ENCODE measurements at regions not wholly inside any gene's neighbourhood (a gene's known extent, or its start where the extent isn't known, plus 50 kb on each side); places are given as distances from the start of the nearest gene placed in this dataset.

GRCh38 chr9:8052991-8053390, 253.4 kb upstream of the DMAC1 start:
- no peak for DNase-seq

GRCh38 chr9:8037745-8038144, 238.2 kb upstream of the DMAC1 start:
- no peaks in the 10 kb centered on the region for H3K9me3 ChIP-seq (ENCODE audit: control insufficient read depth, low read depth, low read length)
- 83% methylated on average over 1 of the region's 2 CpGs for whole genome bisulfite sequencing (ENCODE audit: insufficient coverage, low lambda C conversion rate)
- H3K36me3 ChIP-seq (ENCODE audit: control insufficient read depth, insufficient read depth, low read length) = no peaks in the 10 kb centered on the region
- no peak overlapping the region for H3K4me3 ChIP-seq (ENCODE audit: low read length)
- no peaks in the 10 kb centered on the region for H3K4me1 ChIP-seq (ENCODE audit: control insufficient read depth, insufficient read depth, low read length)
- H3K27me3 ChIP-seq (ENCODE audit: control insufficient read depth, insufficient read depth, low read length) = no peaks in the 10 kb centered on the region
- no peak for DNase-seq
- no peak overlapping the region for H3K27ac ChIP-seq (ENCODE audit: low read length)

More at GRCh38 chr9:8052991-8053390, 253.4 kb upstream of the DMAC1 start:
- H3K9me3 ChIP-seq (ENCODE audit: control insufficient read depth, low read depth, low read length) = peaks cover 3% of the 10 kb centered on the region
- H3K36me3 ChIP-seq (ENCODE audit: control insufficient read depth, insufficient read depth, low read length) = no peaks in the 10 kb centered on the region
- no CpG with 5 or more reads among the region's 3 CpGs for WGBS (ENCODE audit: insufficient coverage, low lambda C conversion rate)
- no peaks in the 10 kb centered on the region for H3K27me3 ChIP-seq (ENCODE audit: control insufficient read depth, insufficient read depth, low read length)
- H3K4me3 ChIP-seq (ENCODE audit: low read length) = no peak overlapping the region
- H3K4me1 ChIP-seq (ENCODE audit: control insufficient read depth, insufficient read depth, low read length) = no peaks in the 10 kb centered on the region
- H3K27ac ChIP-seq (ENCODE audit: low read length) = no peak overlapping the region

- no peaks in the 10 kb centered on the region for H3K27me3 ChIP-seq (ENCODE audit: control insufficient read depth, insufficient read depth, low read length)
- no peak overlapping the region for H3K4me3 ChIP-seq (ENCODE audit: low read length)
- H3K9me3 ChIP-seq (ENCODE audit: control insufficient read depth, low read depth, low read length) = no peaks in the 10 kb centered on the region
- no peaks in the 10 kb centered on the region for H3K36me3 ChIP-seq (ENCODE audit: control insufficient read depth, insufficient read depth, low read length)
- H3K4me1 ChIP-seq (ENCODE audit: control insufficient read depth, insufficient read depth, low read length) = no peaks in the 10 kb centered on the region
- DNase-seq = no peak
- no peak overlapping the region for H3K27ac ChIP-seq (ENCODE audit: low read length)
These were observed 237.4 kb upstream of the DMAC1 start for GRCh38 chr9:8036914-8037524.

- no peak for DNase-seq
- Histone ChIP-seq H3K4me1 (ENCODE audit: control insufficient read depth, insufficient read depth, low read length) (no peaks in the 10 kb centered on the region), H3K27me3 (ENCODE audit: control insufficient read depth, insufficient read depth, low read length) (no peaks in the 10 kb centered on the region), H3K27ac (ENCODE audit: low read length) (no peak overlapping the region), H3K9me3 (ENCODE audit: control insufficient read depth, low read depth, low read length) (no peaks in the 10 kb centered on the region), H3K36me3 (ENCODE audit: control insufficient read depth, insufficient read depth, low read length) (no peaks in the 10 kb centered on the region), H3K4me3 (ENCODE audit: low read length) (no peak overlapping the region)
- WGBS (ENCODE audit: insufficient coverage, low lambda C conversion rate) = no CpG with 5 or more reads among the region's 2 CpGs
These were observed 234.2 kb upstream of the DMAC1 start for GRCh38 chr9:8033794-8034193.

- Histone ChIP-seq H3K27ac (ENCODE audit: low read length) (no peak overlapping the region), H3K4me3 (ENCODE audit: low read length) (no peak overlapping the region), H3K9me3 (ENCODE audit: control insufficient read depth, low read depth, low read length) (no peaks in the 10 kb centered on the region), H3K4me1 (ENCODE audit: control insufficient read depth, insufficient read depth, low read length) (no peaks in the 10 kb centered on the region), H3K36me3 (ENCODE audit: control insufficient read depth, insufficient read depth, low read length) (no peaks in the 10 kb centered on the region), H3K27me3 (ENCODE audit: control insufficient read depth, insufficient read depth, low read length) (no peaks in the 10 kb centered on the region)
- no peak for DNase-seq
- WGBS (ENCODE audit: insufficient coverage, low lambda C conversion rate) = 100% methylated on average over 1 of the region's 4 CpGs
These were observed 230.5 kb upstream of the DMAC1 start for GRCh38 chr9:8030095-8030494.

GRCh38 chr9:8027351-8027750, 227.8 kb upstream of the DMAC1 start:
- WGBS (ENCODE audit: insufficient coverage, low lambda C conversion rate) = 86% methylated on average over 2 of the region's 4 CpGs
- Histone ChIP-seq H3K27me3 (ENCODE audit: control insufficient read depth, insufficient read depth, low read length) (no peaks in the 10 kb centered on the region), H3K4me1 (ENCODE audit: control insufficient read depth, insufficient read depth, low read length) (no peaks in the 10 kb centered on the region), H3K27ac (ENCODE audit: low read length) (no peak overlapping the region), H3K9me3 (ENCODE audit: control insufficient read depth, low read depth, low read length) (no peaks in the 10 kb centered on the region), H3K36me3 (ENCODE audit: control insufficient read depth, insufficient read depth, low read length) (no peaks in the 10 kb centered on the region), H3K4me3 (ENCODE audit: low read length) (no peak overlapping the region)
- DNase-seq = no peak

GRCh38 chr9:8025551-8025950, 226.0 kb upstream of the DMAC1 start:
- Histone ChIP-seq H3K27me3 (ENCODE audit: control insufficient read depth, insufficient read depth, low read length) (no peaks in the 10 kb centered on the region), H3K27ac (ENCODE audit: low read length) (no peak overlapping the region), H3K36me3 (ENCODE audit: control insufficient read depth, insufficient read depth, low read length) (no peaks in the 10 kb centered on the region), H3K4me1 (ENCODE audit: control insufficient read depth, insufficient read depth, low read length) (no peaks in the 10 kb centered on the region), H3K4me3 (ENCODE audit: low read length) (no peak overlapping the region), H3K9me3 (ENCODE audit: control insufficient read depth, low read depth, low read length) (no peaks in the 10 kb centered on the region)
- WGBS (ENCODE audit: insufficient coverage, low lambda C conversion rate) = 13% methylated on average over 1 of the region's 2 CpGs
- DNase-seq = no peak

- Histone ChIP-seq H3K27me3 (ENCODE audit: control insufficient read depth, insufficient read depth, low read length) (no peaks in the 10 kb centered on the region), H3K4me3 (ENCODE audit: low read length) (no peak overlapping the region), H3K36me3 (ENCODE audit: control insufficient read depth, insufficient read depth, low read length) (no peaks in the 10 kb centered on the region), H3K4me1 (ENCODE audit: control insufficient read depth, insufficient read depth, low read length) (no peaks in the 10 kb centered on the region), H3K27ac (ENCODE audit: low read length) (no peak overlapping the region), H3K9me3 (ENCODE audit: control insufficient read depth, low read depth, low read length) (no peaks in the 10 kb centered on the region)
- no CpG with 5 or more reads among the region's 1 CpG for WGBS (ENCODE audit: insufficient coverage, low lambda C conversion rate)
- no peak for DNase-seq
These were observed 220.6 kb upstream of the DMAC1 start for GRCh38 chr9:8020186-8020585.

- Histone ChIP-seq H3K27me3 (ENCODE audit: control insufficient read depth, insufficient read depth, low read length) (no peaks in the 10 kb centered on the region), H3K9me3 (ENCODE audit: control insufficient read depth, low read depth, low read length) (no peaks in the 10 kb centered on the region), H3K27ac (ENCODE audit: low read length) (no peak overlapping the region), H3K4me1 (ENCODE audit: control insufficient read depth, insufficient read depth, low read length) (no peaks in the 10 kb centered on the region), H3K36me3 (ENCODE audit: control insufficient read depth, insufficient read depth, low read length) (no peaks in the 10 kb centered on the region), H3K4me3 (ENCODE audit: low read length) (no peak overlapping the region)
- 85% methylated on average over 2 of the region's 3 CpGs for WGBS (ENCODE audit: insufficient coverage, low lambda C conversion rate)
- no peak for DNase-seq
These were observed 220.1 kb upstream of the DMAC1 start for GRCh38 chr9:8019636-8020035.

GRCh38 chr9:8014997-8015682, 215.6 kb upstream of the DMAC1 start:
- H3K4me1 ChIP-seq (ENCODE audit: control insufficient read depth, insufficient read depth, low read length) = no peaks in the 10 kb centered on the region
- H3K9me3 ChIP-seq (ENCODE audit: control insufficient read depth, low read depth, low read length) = no peaks in the 10 kb centered on the region
- H3K27me3 ChIP-seq (ENCODE audit: control insufficient read depth, insufficient read depth, low read length) = no peaks in the 10 kb centered on the region
- 100% methylated on average over 1 of the region's 2 CpGs for WGBS (ENCODE audit: insufficient coverage, low lambda C conversion rate)
- H3K36me3 ChIP-seq (ENCODE audit: control insufficient read depth, insufficient read depth, low read length) = no peaks in the 10 kb centered on the region
- DNase-seq = no peak
- H3K27ac ChIP-seq (ENCODE audit: low read length) = no peak overlapping the region
- H3K4me3 ChIP-seq (ENCODE audit: low read length) = no peak overlapping the region

GRCh38 chr9:8012986-8013385, 213.4 kb upstream of the DMAC1 start:
- no peaks in the 10 kb centered on the region for H3K27me3 ChIP-seq (ENCODE audit: control insufficient read depth, insufficient read depth, low read length)

More at GRCh38 chr9:8012986-8013385, 213.4 kb upstream of the DMAC1 start:
- no peak for DNase-seq
- H3K9me3 ChIP-seq (ENCODE audit: control insufficient read depth, low read depth, low read length) = no peaks in the 10 kb centered on the region
- H3K27ac ChIP-seq (ENCODE audit: low read length) = no peak overlapping the region
- no peaks in the 10 kb centered on the region for H3K36me3 ChIP-seq (ENCODE audit: control insufficient read depth, insufficient read depth, low read length)
- H3K4me1 ChIP-seq (ENCODE audit: control insufficient read depth, insufficient read depth, low read length) = no peaks in the 10 kb centered on the region
- 71% methylated on average over 1 of the region's 6 CpGs for WGBS (ENCODE audit: insufficient coverage, low lambda C conversion rate)
- no peak overlapping the region for H3K4me3 ChIP-seq (ENCODE audit: low read length)
